ENCODE measurements at regions not wholly inside any gene's neighbourhood (a gene's known extent, or its start where the extent isn't known, plus 50 kb on each side); places are given as distances from the start of the nearest gene placed in this dataset.

DNA sequence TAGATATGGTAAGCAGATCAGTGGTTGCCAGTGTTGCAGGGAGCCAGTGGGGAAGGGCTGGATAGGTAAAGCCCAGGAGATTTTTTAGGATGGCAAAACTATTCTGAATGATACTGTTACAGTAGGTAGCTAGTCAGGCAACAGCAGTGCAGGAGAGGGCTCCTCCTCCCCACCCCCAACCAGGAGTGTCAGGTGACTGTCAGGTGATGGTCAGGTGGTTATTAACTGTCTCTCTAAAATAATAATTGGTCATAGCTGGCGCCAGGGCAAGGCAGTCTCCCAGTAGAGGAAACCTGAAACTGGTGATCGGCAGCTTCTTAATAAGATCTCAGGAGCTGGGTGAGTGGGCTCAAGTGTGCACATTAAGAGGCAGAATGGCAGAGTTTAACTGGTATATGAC is 201.6 kb upstream of the PARD3B start:
- Mint-ChIP-seq H3K36me3 (no peaks in the 10 kb centered on the region), H3K9me3 (no peaks in the 10 kb centered on the region), H3K4me1 (peaks cover 27% of the 10 kb centered on the region), H3K27me3 (ENCODE audit: low read depth) (no peaks in the 10 kb centered on the region), H3K27ac (no peak overlapping the region), H3K4me3 (no peak overlapping the region)
- DNase-seq (ENCODE audit: low spot score): no peak
- TF ChIP-seq, protein P1, sequence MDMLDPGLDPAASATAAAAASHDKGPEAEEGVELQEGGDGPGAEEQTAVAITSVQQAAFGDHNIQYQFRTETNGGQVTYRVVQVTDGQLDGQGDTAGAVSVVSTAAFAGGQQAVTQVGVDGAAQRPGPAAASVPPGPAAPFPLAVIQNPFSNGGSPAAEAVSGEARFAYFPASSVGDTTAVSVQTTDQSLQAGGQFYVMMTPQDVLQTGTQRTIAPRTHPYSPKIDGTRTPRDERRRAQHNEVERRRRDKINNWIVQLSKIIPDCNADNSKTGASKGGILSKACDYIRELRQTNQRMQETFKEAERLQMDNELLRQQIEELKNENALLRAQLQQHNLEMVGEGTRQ (CRISPR knock-in tag; IDR thresholded peaks at IDR 0.05): peak; percentile 74
- TF ChIP-seq ZNF416 (CRISPR knock-in tag; IDR thresholded peaks at IDR 0.05): no peak
- TF ChIP-seq, protein P2, sequence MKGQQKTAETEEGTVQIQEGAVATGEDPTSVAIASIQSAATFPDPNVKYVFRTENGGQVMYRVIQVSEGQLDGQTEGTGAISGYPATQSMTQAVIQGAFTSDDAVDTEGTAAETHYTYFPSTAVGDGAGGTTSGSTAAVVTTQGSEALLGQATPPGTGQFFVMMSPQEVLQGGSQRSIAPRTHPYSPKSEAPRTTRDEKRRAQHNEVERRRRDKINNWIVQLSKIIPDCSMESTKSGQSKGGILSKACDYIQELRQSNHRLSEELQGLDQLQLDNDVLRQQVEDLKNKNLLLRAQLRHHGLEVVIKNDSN (CRISPR knock-in tag; IDR thresholded peaks at IDR 0.05): peak; percentile 49; the same call in 1 of the 2 replicates
- ATAC-seq: no peak
- ChIA-PET POLR2A (no interaction called here), CTCF (interaction anchor here (0.7 kb wide), 1 partner anchor 1454 kb away, joined by 3 read pairs; no protein-coding TSS in a partner anchor)

DNA sequence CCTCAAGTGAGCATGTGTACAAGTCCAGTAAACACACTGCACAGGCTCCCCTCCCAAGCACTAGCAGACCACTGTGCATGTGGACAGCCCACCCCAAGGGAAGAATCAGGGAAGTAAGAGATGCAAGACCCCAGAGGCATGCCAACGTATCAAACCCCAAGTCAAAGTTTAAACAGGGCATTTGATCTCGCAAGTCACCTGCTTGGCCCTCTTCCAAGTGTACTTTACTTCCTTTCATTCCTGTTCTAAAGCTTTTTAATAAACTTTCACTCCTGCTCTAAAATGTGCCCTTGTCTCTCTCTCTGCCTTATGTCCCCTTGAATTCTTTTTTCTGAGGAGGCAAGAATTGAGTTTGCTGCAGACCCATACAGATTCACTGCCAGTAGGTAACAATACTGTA is 201.2 kb upstream of the PARD3B start:
- H3K9me3 Mint-ChIP-seq: no peaks in the 10 kb centered on the region
- H3K27ac Mint-ChIP-seq: no peak overlapping the region
- POLR2A ChIA-PET: no interaction called here
- no peaks in the 10 kb centered on the region for H3K27me3 Mint-ChIP-seq (ENCODE audit: low read depth)
- no peak for DNase-seq (ENCODE audit: low spot score)
- no peak for ATAC-seq
- TF ChIP-seq, protein P3, sequence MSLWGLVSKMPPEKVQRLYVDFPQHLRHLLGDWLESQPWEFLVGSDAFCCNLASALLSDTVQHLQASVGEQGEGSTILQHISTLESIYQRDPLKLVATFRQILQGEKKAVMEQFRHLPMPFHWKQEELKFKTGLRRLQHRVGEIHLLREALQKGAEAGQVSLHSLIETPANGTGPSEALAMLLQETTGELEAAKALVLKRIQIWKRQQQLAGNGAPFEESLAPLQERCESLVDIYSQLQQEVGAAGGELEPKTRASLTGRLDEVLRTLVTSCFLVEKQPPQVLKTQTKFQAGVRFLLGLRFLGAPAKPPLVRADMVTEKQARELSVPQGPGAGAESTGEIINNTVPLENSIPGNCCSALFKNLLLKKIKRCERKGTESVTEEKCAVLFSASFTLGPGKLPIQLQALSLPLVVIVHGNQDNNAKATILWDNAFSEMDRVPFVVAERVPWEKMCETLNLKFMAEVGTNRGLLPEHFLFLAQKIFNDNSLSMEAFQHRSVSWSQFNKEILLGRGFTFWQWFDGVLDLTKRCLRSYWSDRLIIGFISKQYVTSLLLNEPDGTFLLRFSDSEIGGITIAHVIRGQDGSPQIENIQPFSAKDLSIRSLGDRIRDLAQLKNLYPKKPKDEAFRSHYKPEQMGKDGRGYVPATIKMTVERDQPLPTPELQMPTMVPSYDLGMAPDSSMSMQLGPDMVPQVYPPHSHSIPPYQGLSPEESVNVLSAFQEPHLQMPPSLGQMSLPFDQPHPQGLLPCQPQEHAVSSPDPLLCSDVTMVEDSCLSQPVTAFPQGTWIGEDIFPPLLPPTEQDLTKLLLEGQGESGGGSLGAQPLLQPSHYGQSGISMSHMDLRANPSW (CRISPR knock-in tag; conservative IDR thresholded peaks at IDR 0.05; ENCODE audit: low read depth): no peak
- TF ChIP-seq NR1H2 (CRISPR knock-in tag; IDR thresholded peaks at IDR 0.05) (no peak), NR2C2 (CRISPR knock-in tag; IDR thresholded peaks at IDR 0.05) (no peak), TEAD1 (CRISPR knock-in tag; IDR thresholded peaks at IDR 0.05) (no peak), NFYB (CRISPR knock-in tag; conservative IDR thresholded peaks at IDR 0.05; ENCODE audit: low read depth) (no peak), KAT7 (CRISPR knock-in tag; IDR thresholded peaks at IDR 0.05; ENCODE audit: borderline replicate concordance) (no peak), FOXP1 (CRISPR knock-in tag; IDR thresholded peaks at IDR 0.05; ENCODE audit: borderline replicate concordance) (no peak), GTF2I (CRISPR knock-in tag; conservative IDR thresholded peaks at IDR 0.05) (no peak), MYBL2 (CRISPR knock-in tag; IDR thresholded peaks at IDR 0.05) (no peak)
- TF ChIP-seq, protein P4, sequence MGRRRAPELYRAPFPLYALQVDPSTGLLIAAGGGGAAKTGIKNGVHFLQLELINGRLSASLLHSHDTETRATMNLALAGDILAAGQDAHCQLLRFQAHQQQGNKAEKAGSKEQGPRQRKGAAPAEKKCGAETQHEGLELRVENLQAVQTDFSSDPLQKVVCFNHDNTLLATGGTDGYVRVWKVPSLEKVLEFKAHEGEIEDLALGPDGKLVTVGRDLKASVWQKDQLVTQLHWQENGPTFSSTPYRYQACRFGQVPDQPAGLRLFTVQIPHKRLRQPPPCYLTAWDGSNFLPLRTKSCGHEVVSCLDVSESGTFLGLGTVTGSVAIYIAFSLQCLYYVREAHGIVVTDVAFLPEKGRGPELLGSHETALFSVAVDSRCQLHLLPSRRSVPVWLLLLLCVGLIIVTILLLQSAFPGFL (CRISPR knock-in tag; IDR thresholded peaks at IDR 0.05; ENCODE audit: borderline replicate concordance): no peak
- TF ChIP-seq, protein P5, sequence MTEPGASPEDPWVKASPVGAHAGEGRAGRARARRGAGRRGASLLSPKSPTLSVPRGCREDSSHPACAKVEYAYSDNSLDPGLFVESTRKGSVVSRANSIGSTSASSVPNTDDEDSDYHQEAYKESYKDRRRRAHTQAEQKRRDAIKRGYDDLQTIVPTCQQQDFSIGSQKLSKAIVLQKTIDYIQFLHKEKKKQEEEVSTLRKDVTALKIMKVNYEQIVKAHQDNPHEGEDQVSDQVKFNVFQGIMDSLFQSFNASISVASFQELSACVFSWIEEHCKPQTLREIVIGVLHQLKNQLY (CRISPR knock-in tag; IDR thresholded peaks at IDR 0.05): no peak
- TF ChIP-seq, protein P6, sequence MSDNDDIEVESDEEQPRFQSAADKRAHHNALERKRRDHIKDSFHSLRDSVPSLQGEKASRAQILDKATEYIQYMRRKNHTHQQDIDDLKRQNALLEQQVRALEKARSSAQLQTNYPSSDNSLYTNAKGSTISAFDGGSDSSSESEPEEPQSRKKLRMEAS (CRISPR knock-in tag; IDR thresholded peaks at IDR 0.05): no peak
- TF ChIP-seq, protein P7, sequence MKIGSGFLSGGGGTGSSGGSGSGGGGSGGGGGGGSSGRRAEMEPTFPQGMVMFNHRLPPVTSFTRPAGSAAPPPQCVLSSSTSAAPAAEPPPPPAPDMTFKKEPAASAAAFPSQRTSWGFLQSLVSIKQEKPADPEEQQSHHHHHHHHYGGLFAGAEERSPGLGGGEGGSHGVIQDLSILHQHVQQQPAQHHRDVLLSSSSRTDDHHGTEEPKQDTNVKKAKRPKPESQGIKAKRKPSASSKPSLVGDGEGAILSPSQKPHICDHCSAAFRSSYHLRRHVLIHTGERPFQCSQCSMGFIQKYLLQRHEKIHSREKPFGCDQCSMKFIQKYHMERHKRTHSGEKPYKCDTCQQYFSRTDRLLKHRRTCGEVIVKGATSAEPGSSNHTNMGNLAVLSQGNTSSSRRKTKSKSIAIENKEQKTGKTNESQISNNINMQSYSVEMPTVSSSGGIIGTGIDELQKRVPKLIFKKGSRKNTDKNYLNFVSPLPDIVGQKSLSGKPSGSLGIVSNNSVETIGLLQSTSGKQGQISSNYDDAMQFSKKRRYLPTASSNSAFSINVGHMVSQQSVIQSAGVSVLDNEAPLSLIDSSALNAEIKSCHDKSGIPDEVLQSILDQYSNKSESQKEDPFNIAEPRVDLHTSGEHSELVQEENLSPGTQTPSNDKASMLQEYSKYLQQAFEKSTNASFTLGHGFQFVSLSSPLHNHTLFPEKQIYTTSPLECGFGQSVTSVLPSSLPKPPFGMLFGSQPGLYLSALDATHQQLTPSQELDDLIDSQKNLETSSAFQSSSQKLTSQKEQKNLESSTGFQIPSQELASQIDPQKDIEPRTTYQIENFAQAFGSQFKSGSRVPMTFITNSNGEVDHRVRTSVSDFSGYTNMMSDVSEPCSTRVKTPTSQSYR (CRISPR knock-in tag; IDR thresholded peaks at IDR 0.05): no peak
- H3K4me1 Mint-ChIP-seq: peaks cover 22% of the 10 kb centered on the region
- CTCF ChIA-PET: no interaction called here
- no peaks in the 10 kb centered on the region for H3K36me3 Mint-ChIP-seq
- no peak overlapping the region for H3K4me3 Mint-ChIP-seq
